Activated T-cell treated with anti-CD3 and anti-CD28 coated beads for 48 hours (primary cell): ENCODE measurements at regions not wholly inside any gene's neighbourhood (a gene's known extent, or its start where the extent isn't known, plus 50 kb on each side); places are given as distances from the start of the nearest gene placed in this dataset.
"Not testable (repeated sequence)": the region's sequence is repeated elsewhere in the genome, so short reads cannot be mapped to it uniquely, and the experiment has no call there.

Experiments
- DNase-seq: peaks from one replicate; pipeline ENCODE4 v3.0.0-alpha.2; 2020; ENCODE audit warnings: low read depth

- DNase-seq: no peak
Measured at GRCh38 chrX:120718969-120719368, 89.1 kb upstream of the C1GALT1C1 start.

GRCh38 chrX:120702337-120702736 is 72.5 kb upstream of the C1GALT1C1 start:
- DNase-seq: not testable (repeated sequence)

GRCh38 chrX:120697053-120697452 is 67.2 kb upstream of the C1GALT1C1 start:
- DNase-seq: no peak

- DNase-seq: no peak
Measured at GRCh38 chrX:120692319-120692718, 62.5 kb upstream of the C1GALT1C1 start.

GRCh38 chrX:120690941-120691340 is 61.1 kb upstream of the C1GALT1C1 start:
- DNase-seq: no peak

GRCh38 chrX:120690344-120690743 is 60.5 kb upstream of the C1GALT1C1 start:
- DNase-seq: no peak

- DNase-seq: no peak
Measured at GRCh38 chrX:120680090-120680489, 50.2 kb upstream of the C1GALT1C1 start.
